CD4-positive, alpha-beta T cell (primary cell): ENCODE measurements at regions not wholly inside any gene's neighbourhood (a gene's known extent, or its start where the extent isn't known, plus 50 kb on each side); places are given as distances from the start of the nearest gene placed in this dataset.

ENCODE experiments used
- ATAC-seq: fragments of 200-7000 bp; cut with Tn5 transposase; one replicate; pipeline ENCODE4 v1.10.0; 2022; ENCODE audit warnings: mild to moderate bottlenecking; ENCODE audit not compliant: poor library complexity
- CTCF ChIA-PET: fragments of 350-600 bp; sonication (Branson Sonifier 250); formaldehyde crosslinking; loops from one replicate; lab custom pipeline; 2021; ENCODE audit warnings: antibody characterized with exemption, inconsistent platforms; lab: Charles Lee
- POLR2A ChIA-PET: fragments of 350-600 bp; sonication (Branson Sonifier 250); formaldehyde crosslinking; loops from one replicate; lab custom pipeline; 2021; ENCODE audit warnings: antibody characterized with exemption, inconsistent platforms; lab: Charles Lee
- DNase-seq, 14 experiments: peaks; one replicate each; pipeline ENCODE4 v3.0.0-alpha.2; 2013 to 2020; ENCODE audit warnings: mixed read lengths in 2 of 14
- H3K27ac ChIP-seq, 2 donors: one replicate each; pipeline versions ENCODE4 v1.5.1 to v1.7.0; 2013; ENCODE audit warnings: low read length in 2 of 2, low read depth in 1 of 2, mild to moderate bottlenecking in 1 of 2
- H3K27me3 ChIP-seq, 2 experiments: 1 replicate in 1 of 2; 2 replicates in 1 of 2; pipeline versions ENCODE4 v1.6.1 to v1.7.0; 2013; ENCODE audit warnings: low read length in 2 of 2, control low read depth in 1 of 2, mild to moderate bottlenecking in 1 of 2, moderate library complexity in 1 of 2; ENCODE audit not compliant: insufficient read depth in 2 of 2, control insufficient read depth in 1 of 2
- H3K36me3 ChIP-seq: one replicate; pipeline ENCODE4 v1.6.1; 2013; ENCODE audit warnings: low read length, control low read depth; ENCODE audit not compliant: insufficient read depth
- H3K4me1 ChIP-seq: one replicate; pipeline ENCODE4 v1.6.1; 2013; ENCODE audit warnings: low read length, control low read depth; ENCODE audit not compliant: insufficient read depth
- H3K4me3 ChIP-seq: one replicate; pipeline ENCODE4 v1.5.1; 2013; ENCODE audit warnings: mild to moderate bottlenecking, low read length, moderate library complexity
- H3K9me3 ChIP-seq, 2 experiments: 1 replicate in 1 of 2; 2 replicates in 1 of 2; pipeline versions ENCODE4 v1.6.1 to v1.7.0; 2013; ENCODE audit warnings: low read length in 2 of 2, mild to moderate bottlenecking in 2 of 2, control low read depth in 1 of 2, moderate library complexity in 1 of 2; ENCODE audit not compliant: control insufficient read depth in 1 of 2, insufficient read depth in 1 of 2
- H3K27ac Mint-ChIP-seq: one replicate; pipeline ENCODE4 v1.8.0; 2020; ENCODE audit warnings: mixed read lengths
- H3K27me3 Mint-ChIP-seq: one replicate; pipeline ENCODE4 v1.8.0; 2021; ENCODE audit warnings: mixed read lengths
- H3K36me3 Mint-ChIP-seq: one replicate; pipeline ENCODE4 v1.8.0; 2021; ENCODE audit warnings: low read depth, mixed read lengths
- H3K4me1 Mint-ChIP-seq: one replicate; pipeline ENCODE4 v1.8.0; 2021; ENCODE audit warnings: low read depth, mixed read lengths
- H3K4me3 Mint-ChIP-seq: one replicate; pipeline ENCODE4 v1.8.0; 2020; ENCODE audit warnings: mild to moderate bottlenecking, mixed read lengths
- H3K9me3 Mint-ChIP-seq: one replicate; pipeline ENCODE4 v1.8.0; 2020; ENCODE audit warnings: mixed read lengths
- intact Hi-C, 2 experiments: fragments of 100-400 bp; cut with DNase I in 1 of 2; cut with micrococcal nuclease in 1 of 2; formaldehyde crosslinking; loops; one replicate each; pipeline versions ENCODE4 v1.15.1 to v1.9.0; 2023 to 2025; cut with DNase I, micrococcal nuclease
- TF ChIP-seq, protein P1 (sequence below): fragments of 200-600 bp; IDR thresholded peaks from one replicate; pipeline ENCODE4 v1.8.0; 2022; ENCODE audit warnings: antibody characterized with exemption, mild to moderate bottlenecking

- ChIA-PET CTCF (no interaction called here), POLR2A (no interaction called here)
- Mint-ChIP-seq H3K27ac (no peak overlapping the region), H3K27me3 (no peaks in the 10 kb centered on the region), H3K36me3 (no peaks in the 10 kb centered on the region), H3K4me1 (no peaks in the 10 kb centered on the region), H3K4me3 (no peak overlapping the region), H3K9me3 (no peaks in the 10 kb centered on the region)
- H3K27ac ChIP-seq, result no peak overlapping the region
- no peak overlapping the region for H3K4me3 ChIP-seq
- H3K36me3 ChIP-seq, result no peaks in the 10 kb centered on the region
- H3K27me3 ChIP-seq, result no peaks in the 10 kb centered on the region
- intact Hi-C loops, result no loop called here
- H3K9me3 ChIP-seq, result peaks cover 0 to 12% of the 10 kb centered on the region in 2 experiments
- DNase-seq (no peak), ATAC-seq (no peak)
- no peaks in the 10 kb centered on the region for H3K4me1 ChIP-seq
- TF ChIP-seq, protein P1, sequence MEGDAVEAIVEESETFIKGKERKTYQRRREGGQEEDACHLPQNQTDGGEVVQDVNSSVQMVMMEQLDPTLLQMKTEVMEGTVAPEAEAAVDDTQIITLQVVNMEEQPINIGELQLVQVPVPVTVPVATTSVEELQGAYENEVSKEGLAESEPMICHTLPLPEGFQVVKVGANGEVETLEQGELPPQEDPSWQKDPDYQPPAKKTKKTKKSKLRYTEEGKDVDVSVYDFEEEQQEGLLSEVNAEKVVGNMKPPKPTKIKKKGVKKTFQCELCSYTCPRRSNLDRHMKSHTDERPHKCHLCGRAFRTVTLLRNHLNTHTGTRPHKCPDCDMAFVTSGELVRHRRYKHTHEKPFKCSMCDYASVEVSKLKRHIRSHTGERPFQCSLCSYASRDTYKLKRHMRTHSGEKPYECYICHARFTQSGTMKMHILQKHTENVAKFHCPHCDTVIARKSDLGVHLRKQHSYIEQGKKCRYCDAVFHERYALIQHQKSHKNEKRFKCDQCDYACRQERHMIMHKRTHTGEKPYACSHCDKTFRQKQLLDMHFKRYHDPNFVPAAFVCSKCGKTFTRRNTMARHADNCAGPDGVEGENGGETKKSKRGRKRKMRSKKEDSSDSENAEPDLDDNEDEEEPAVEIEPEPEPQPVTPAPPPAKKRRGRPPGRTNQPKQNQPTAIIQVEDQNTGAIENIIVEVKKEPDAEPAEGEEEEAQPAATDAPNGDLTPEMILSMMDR, result no peak
Measured at GRCh38 chr10:64409349-64409748, 888.1 kb downstream of the REEP3 start.

- intact Hi-C loops, result no loop called here
Measured at GRCh38 chr10:64416011-64416410, 894.8 kb downstream of the REEP3 start.

DNA sequence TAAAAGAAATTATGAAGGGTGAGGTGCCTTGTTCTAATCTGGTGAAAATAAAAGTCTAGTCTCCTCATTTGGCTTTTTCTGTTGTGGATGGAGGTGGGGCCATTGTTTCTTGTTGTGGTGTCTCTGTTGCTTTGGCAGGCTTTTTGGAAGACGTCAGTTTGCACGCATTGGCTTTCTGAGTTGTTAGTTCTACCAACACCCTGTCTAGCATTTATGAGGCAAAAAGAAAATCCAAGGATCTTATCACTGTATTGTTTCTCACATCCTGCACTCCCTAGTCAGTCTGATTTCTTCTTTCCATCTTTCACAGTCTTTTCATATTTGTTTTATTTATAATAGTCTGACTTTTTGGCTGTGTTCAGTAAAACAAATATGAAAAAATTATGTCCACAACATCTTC, 898.3 kb downstream of the REEP3 start:
- H3K27ac ChIP-seq, result no peak overlapping the region
- H3K27me3 ChIP-seq, result no peaks in the 10 kb centered on the region
- Mint-ChIP-seq H3K36me3 (no peaks in the 10 kb centered on the region), H3K4me1 (no peaks in the 10 kb centered on the region), H3K27me3 (no peaks in the 10 kb centered on the region), H3K4me3 (no peak overlapping the region), H3K27ac (no peak overlapping the region), H3K9me3 (no peaks in the 10 kb centered on the region)
- H3K4me3 ChIP-seq, result no peak overlapping the region
- H3K4me1 ChIP-seq, result no peaks in the 10 kb centered on the region
- no peaks in the 10 kb centered on the region for H3K36me3 ChIP-seq
- ChIA-PET CTCF (no interaction called here), POLR2A (no interaction called here)
- ATAC-seq, result no peak
- no peak for DNase-seq
- intact Hi-C loops, result no loop called here
- TF ChIP-seq, protein P1, result no peak
- H3K9me3 ChIP-seq, result no peaks in the 10 kb centered on the region

More at GRCh38 chr10:64416011-64416410, 894.8 kb downstream of the REEP3 start:
- H3K4me1 ChIP-seq, result no peaks in the 10 kb centered on the region
- no peak for DNase-seq
- no peaks in the 10 kb centered on the region for H3K36me3 Mint-ChIP-seq
- H3K27me3 Mint-ChIP-seq, result no peaks in the 10 kb centered on the region
- no peaks in the 10 kb centered on the region for H3K36me3 ChIP-seq
- ChIA-PET CTCF (no interaction called here), POLR2A (no interaction called here)
- peaks cover 0 to 5% of the 10 kb centered on the region in 2 experiments for H3K9me3 ChIP-seq
- H3K4me3 Mint-ChIP-seq, result no peak overlapping the region
- H3K27ac ChIP-seq, result no peak overlapping the region
- TF ChIP-seq, protein P1, result no peak
- no peak for ATAC-seq
- no peak overlapping the region for H3K27ac Mint-ChIP-seq
- H3K4me3 ChIP-seq, result no peak overlapping the region
- H3K9me3 Mint-ChIP-seq, result no peaks in the 10 kb centered on the region
- H3K4me1 Mint-ChIP-seq, result no peaks in the 10 kb centered on the region
- H3K27me3 ChIP-seq, result no peaks in the 10 kb centered on the region
